KMS-11 (cell line): ENCODE measurements at regions not wholly inside any gene's neighbourhood (a gene's known extent, or its start where the extent isn't known, plus 50 kb on each side); places are given as distances from the start of the nearest gene placed in this dataset.

ENCODE experiments used
- H2AFZ ChIP-seq: fragments of 200-600 bp; sonication (generic); 2 replicates; pipeline ENCODE4 v1.6.1; 2016; ENCODE audit warnings: antibody characterized with exemption, mixed run types, low read depth
- H3K27ac ChIP-seq: fragments of 200-600 bp; sonication (generic); 2 replicates; pipeline ENCODE4 v1.6.1; 2016; ENCODE audit warnings: mild to moderate bottlenecking, mixed run types
- H3K27me3 ChIP-seq: fragments of 200-600 bp; sonication (generic); 2 replicates; pipeline ENCODE4 v1.6.1; 2017; ENCODE audit warnings: mild to moderate bottlenecking, low read depth, mixed run types, moderate library complexity; ENCODE audit not compliant: insufficient read depth
- H3K36me3 ChIP-seq: fragments of 200-600 bp; sonication (generic); 2 replicates; pipeline ENCODE4 v1.6.1; 2017; ENCODE audit warnings: mild to moderate bottlenecking, mixed run types; ENCODE audit not compliant: insufficient read depth
- H3K4me1 ChIP-seq: fragments of 200-600 bp; sonication (generic); 2 replicates; pipeline ENCODE4 v1.6.1; 2016; ENCODE audit warnings: mild to moderate bottlenecking, low read depth, mixed run types; ENCODE audit not compliant: poor library complexity, severe bottlenecking
- H3K4me2 ChIP-seq: fragments of 200-600 bp; sonication (generic); 2 replicates; pipeline ENCODE4 v1.7.0; 2016; ENCODE audit warnings: mild to moderate bottlenecking, mixed run types
- H3K4me3 ChIP-seq: fragments of 200-600 bp; sonication (generic); IDR thresholded peaks from 2 replicates; pipeline ENCODE4 v1.6.1; 2017; ENCODE audit warnings: low read depth, low read length, mixed read lengths; ENCODE audit not compliant: insufficient read depth
- H3K79me2 ChIP-seq: fragments of 200-600 bp; sonication (generic); 2 replicates; pipeline ENCODE4 v1.6.1; 2016; ENCODE audit warnings: low read depth, mixed run types; ENCODE audit not compliant: insufficient read depth
- H3K9ac ChIP-seq: fragments of 200-600 bp; sonication (generic); 2 replicates; pipeline ENCODE4 v1.6.1; 2016; ENCODE audit warnings: mild to moderate bottlenecking, mixed run types
- H4K20me1 ChIP-seq: fragments of 200-600 bp; sonication (generic); 2 replicates; pipeline ENCODE4 v1.6.1; 2016; ENCODE audit warnings: mild to moderate bottlenecking, mixed run types; ENCODE audit not compliant: insufficient read depth
- TF ChIP-seq, protein P1 (sequence below): fragments of 200-600 bp; sonication (generic); conservative IDR thresholded peaks from 2 replicates; pipeline ENCODE4 v1.6.1; 2017; ENCODE audit warnings: low read depth, mild to moderate bottlenecking, antibody characterized with exemption, low read length, moderate library complexity, mixed read lengths

DNA sequence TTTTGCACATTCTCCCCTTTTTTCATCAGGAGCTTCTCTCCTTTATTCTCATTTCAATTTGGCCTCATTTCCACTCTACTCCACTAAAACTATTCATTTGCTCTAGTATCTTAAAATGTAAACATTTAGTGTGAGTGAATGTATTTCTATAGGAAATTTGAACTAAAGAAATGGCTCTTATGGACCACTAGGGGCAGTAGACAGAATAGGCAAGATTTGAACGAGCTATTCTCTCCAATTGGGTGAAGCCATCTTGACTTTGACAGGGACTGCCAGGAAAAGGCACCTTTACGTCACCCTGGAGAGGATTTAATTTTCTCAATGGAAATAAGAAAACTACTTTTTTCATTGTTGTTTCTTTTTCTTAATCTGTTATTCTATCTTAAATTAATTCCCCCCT lies 666.3 kb downstream of the DNAH5 start:
- no peaks in the 10 kb centered on the region for H3K4me1 ChIP-seq
- no peak overlapping the region for H3K4me2 ChIP-seq
- H3K79me2 ChIP-seq: no peaks in the 10 kb centered on the region
- H3K27me3 ChIP-seq: no peaks in the 10 kb centered on the region
- H3K27ac ChIP-seq: no peak overlapping the region
- no peak overlapping the region for H3K9ac ChIP-seq
- no peaks in the 10 kb centered on the region for H3K36me3 ChIP-seq
- no peak overlapping the region for H3K4me3 ChIP-seq
- H4K20me1 ChIP-seq: no peaks in the 10 kb centered on the region
- TF ChIP-seq, protein P1, sequence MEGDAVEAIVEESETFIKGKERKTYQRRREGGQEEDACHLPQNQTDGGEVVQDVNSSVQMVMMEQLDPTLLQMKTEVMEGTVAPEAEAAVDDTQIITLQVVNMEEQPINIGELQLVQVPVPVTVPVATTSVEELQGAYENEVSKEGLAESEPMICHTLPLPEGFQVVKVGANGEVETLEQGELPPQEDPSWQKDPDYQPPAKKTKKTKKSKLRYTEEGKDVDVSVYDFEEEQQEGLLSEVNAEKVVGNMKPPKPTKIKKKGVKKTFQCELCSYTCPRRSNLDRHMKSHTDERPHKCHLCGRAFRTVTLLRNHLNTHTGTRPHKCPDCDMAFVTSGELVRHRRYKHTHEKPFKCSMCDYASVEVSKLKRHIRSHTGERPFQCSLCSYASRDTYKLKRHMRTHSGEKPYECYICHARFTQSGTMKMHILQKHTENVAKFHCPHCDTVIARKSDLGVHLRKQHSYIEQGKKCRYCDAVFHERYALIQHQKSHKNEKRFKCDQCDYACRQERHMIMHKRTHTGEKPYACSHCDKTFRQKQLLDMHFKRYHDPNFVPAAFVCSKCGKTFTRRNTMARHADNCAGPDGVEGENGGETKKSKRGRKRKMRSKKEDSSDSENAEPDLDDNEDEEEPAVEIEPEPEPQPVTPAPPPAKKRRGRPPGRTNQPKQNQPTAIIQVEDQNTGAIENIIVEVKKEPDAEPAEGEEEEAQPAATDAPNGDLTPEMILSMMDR: peak; percentile 74
- no peak overlapping the region for H2AFZ ChIP-seq

DNA sequence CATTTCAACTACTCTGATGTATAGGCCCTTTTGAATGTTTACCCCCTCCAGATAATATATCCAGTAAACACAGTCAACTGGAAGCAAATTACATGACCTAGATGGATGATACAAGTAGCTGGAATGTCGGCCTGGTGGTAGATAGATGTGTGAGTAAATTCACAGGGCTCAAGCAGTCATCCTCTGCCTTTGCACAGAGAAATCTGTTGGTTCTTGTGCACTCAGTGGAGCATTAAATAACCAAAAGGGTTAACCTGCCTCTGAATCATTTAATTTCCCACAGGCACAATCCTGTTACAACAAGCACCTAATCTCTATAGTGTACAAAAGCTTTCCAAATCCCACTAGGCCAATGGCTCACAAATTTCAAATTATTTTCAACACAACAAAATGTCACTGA lies 668.3 kb downstream of the DNAH5 start:
- Histone ChIP-seq H3K4me3 (no peak overlapping the region), H3K9ac (no peak overlapping the region), H3K79me2 (no peaks in the 10 kb centered on the region), H3K27me3 (no peaks in the 10 kb centered on the region), H3K4me2 (no peak overlapping the region), H4K20me1 (no peaks in the 10 kb centered on the region), H3K4me1 (no peaks in the 10 kb centered on the region), H3K36me3 (no peaks in the 10 kb centered on the region), H3K27ac (no peak overlapping the region), H2AFZ (no peak overlapping the region)
- TF ChIP-seq, protein P1: no peak

DNA sequence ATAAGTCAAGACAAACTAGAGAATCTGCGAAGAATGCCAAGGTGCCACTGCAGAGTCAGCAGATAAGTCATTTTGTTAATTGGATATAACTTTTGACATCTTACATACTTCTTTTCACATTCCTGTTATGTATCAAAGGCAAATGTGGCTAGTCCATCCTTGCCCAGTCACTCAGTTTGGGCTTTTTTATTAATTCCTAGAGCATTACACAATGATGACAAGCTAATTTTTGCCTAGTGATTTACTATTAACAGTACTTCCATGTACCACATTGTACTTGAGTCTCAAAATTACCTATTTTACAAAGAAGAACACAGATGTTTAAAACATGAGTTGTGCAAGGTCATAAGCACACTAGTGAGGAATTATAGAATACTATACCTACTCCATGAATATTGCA lies 680.8 kb downstream of the DNAH5 start:
- Histone ChIP-seq H2AFZ (no peak overlapping the region), H3K4me2 (no peak overlapping the region), H3K4me3 (no peak overlapping the region), H3K9ac (no peak overlapping the region), H3K79me2 (no peaks in the 10 kb centered on the region), H3K27ac (no peak overlapping the region), H3K27me3 (no peaks in the 10 kb centered on the region), H4K20me1 (no peaks in the 10 kb centered on the region), H3K4me1 (no peaks in the 10 kb centered on the region), H3K36me3 (no peaks in the 10 kb centered on the region)
- TF ChIP-seq, protein P1: no peak

DNA sequence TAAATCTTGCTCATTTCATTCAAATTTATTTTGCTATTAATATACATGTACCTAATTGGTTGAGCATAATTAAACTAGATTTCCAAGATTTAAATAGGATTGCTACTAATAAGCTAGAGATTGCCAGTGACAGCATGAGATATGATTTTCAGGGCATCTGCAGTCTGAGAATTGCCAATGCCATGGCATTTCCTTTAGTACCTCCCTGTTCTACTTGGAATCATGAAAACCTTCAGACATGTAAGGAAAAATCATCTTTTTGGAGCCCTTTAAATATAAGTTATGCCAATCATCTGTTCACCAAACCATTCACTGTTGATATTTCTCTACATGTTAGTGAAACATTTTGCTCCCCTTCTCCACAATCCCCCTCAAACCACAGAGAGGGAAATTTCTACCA lies 691.4 kb downstream of the DNAH5 start:
- Histone ChIP-seq H4K20me1 (no peaks in the 10 kb centered on the region), H3K27ac (no peak overlapping the region), H3K36me3 (no peaks in the 10 kb centered on the region), H3K4me3 (no peak overlapping the region), H3K27me3 (no peaks in the 10 kb centered on the region), H3K9ac (no peak overlapping the region), H3K79me2 (no peaks in the 10 kb centered on the region), H3K4me2 (no peak overlapping the region), H3K4me1 (no peaks in the 10 kb centered on the region), H2AFZ (no peak overlapping the region)
- TF ChIP-seq, protein P1: no peak

DNA sequence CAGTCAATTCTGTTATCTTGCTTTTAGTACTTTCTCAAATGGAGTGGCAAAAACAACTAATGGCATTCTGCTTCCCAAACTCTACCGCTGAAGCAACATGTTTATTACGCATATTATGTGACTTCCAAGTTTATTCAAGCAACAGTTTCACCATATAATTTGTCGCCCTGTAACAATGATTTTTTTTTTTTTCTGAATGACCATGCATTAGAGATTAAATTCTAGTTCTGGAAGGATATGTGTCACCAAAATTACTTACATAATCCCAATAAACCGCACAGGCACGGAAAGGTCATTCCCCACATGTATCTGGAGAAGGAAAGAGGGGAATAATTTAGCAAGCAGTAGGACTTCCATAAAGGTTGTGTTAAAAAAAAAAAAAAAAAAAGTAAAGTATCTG lies 691.8 kb downstream of the DNAH5 start:
- H3K4me3 ChIP-seq: no peak overlapping the region
- TF ChIP-seq, protein P1: no peak
- H3K79me2 ChIP-seq: no peaks in the 10 kb centered on the region
- no peaks in the 10 kb centered on the region for H3K36me3 ChIP-seq
- no peaks in the 10 kb centered on the region for H4K20me1 ChIP-seq
- no peak overlapping the region for H3K27ac ChIP-seq
- H3K4me1 ChIP-seq: no peaks in the 10 kb centered on the region
- no peak overlapping the region for H3K9ac ChIP-seq
- no peaks in the 10 kb centered on the region for H3K27me3 ChIP-seq
- H3K4me2 ChIP-seq: no peak overlapping the region
- no peak overlapping the region for H2AFZ ChIP-seq
